ENCODE measurements at regions not wholly inside any gene's neighbourhood (a gene's known extent, or its start where the extent isn't known, plus 50 kb on each side); places are given as distances from the start of the nearest gene placed in this dataset.

- peak; percentile 53 to 59 (median 57) for DNase-seq
Observed at GRCh38 chr6:14804001-14804784, 441.7 kb upstream of the JARID2 start.

DNA sequence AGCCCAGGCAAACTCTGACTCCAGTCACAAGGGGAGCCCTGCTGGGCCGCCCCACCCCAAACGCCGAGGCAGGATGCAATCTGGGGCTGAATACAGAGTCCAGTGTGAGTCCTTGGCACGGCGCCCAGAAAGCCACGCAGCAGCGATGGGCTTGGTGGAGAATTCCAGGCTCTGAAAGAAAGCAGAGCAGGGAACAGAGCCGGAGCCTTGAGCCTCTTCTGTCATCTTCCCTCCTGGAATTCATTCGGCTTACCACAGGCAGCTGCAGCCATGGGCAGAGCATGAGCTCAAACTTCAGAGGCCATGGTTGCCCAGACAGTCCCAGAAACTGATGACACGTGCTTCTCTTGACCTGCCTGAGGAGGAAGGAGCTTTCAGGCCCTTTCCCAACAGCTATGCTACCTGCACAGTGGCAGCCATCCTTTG lies 441.1 kb upstream of the JARID2 start:
- no peak for DNase-seq

GRCh38 chr6:14806101-14806500 lies 439.8 kb upstream of the JARID2 start:
- no peak for DNase-seq

DNA sequence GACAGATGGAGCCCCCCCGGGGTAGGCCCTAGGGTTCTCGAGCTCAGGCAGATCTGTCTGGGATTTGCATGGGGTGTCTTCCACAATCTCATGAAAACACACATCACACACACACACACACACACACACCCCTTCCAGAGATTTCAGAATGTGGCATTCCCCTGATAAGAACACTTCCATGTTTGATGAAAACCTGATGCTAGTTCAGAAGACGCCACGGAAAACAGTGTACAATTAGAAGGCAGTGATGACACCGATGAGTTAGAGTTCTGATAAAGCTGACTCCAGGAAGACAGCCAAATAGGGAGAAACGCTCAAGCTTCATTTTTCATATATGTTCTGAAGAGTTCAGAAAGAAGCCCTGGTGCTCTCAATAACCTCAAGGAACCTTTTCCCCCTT lies 438.7 kb upstream of the JARID2 start:
- DNase-seq = no peak

DNA sequence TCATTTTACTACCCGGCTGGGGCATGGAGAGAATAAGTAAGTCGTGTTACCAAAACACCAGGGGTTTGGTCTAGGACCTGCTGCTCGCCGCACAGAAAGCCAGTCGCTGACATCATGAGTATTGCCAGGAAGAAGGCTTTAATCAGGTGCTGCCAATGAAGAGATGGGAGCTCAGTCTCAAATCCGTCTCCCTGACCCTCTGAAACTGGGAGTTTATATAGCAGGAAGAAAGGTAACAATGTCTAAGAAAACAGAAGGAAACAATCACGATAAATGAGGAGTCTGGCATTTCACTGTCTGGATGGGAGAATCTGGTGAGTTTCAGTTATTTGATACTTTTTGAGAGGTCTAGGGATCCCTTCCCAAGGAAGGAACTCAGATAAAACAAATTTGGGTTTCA lies 437.9 kb upstream of the JARID2 start:
- DNase-seq = no peak

GRCh38 chr6:14810021-14810420 lies 435.8 kb upstream of the JARID2 start:
- DNase-seq = no peak

DNA sequence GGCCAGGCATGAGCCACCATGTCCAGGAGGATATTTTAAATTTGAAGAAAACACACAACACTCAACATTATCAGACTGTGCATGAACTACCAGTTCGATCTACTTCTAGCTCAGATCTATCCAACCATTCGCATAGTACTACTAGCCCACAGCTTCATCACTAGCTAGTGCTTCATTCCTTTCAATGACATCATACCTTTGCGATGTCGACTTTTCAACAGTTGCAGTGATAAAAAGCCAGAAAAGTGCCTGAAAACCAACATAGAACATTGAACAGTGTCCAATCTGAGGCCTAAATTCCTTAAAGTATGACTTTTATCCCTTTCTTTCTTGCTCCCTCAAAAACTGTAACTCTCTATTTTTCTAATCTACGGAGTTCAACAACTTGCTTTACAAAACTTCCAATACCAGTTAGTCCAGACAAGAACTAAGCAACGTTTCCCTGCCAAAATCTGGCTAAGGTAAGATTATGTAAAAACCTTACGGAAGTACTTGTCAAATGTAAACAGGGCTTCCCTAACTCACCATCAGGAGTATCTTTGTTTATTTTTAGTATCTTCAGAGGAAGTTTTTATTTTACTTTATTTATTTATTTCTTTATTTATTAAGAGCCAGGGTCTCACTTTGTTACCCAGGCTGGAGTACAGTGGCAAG lies 434.0 kb upstream of the JARID2 start:
- DNase-seq = no peak

- no peak for DNase-seq
Observed at GRCh38 chr6:14814016-14814415, 431.9 kb upstream of the JARID2 start.

GRCh38 chr6:14816116-14816859 lies 429.6 kb upstream of the JARID2 start:
- peak; percentile 58 to 60 (median 59) for DNase-seq

DNA sequence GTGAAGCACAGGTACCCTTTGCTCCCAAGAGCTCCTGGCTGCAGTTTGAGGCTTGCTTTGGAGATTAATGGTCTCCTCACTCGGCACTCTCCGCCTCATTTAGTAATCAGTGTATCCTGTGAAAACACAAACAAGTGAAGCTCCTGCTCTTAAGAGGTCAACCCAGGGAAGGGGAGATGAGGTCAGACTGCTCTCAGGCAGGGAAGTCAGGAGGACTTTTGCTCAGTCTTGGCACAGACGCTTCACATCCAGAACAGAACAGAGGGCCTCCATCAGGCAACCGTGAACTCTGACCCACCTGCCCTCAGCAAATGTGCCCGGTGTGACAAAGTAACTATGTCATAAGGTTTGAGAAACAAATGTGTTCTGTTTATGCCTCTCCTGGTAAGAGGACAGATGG lies 428.8 kb upstream of the JARID2 start:
- DNase-seq = no peak

DNA sequence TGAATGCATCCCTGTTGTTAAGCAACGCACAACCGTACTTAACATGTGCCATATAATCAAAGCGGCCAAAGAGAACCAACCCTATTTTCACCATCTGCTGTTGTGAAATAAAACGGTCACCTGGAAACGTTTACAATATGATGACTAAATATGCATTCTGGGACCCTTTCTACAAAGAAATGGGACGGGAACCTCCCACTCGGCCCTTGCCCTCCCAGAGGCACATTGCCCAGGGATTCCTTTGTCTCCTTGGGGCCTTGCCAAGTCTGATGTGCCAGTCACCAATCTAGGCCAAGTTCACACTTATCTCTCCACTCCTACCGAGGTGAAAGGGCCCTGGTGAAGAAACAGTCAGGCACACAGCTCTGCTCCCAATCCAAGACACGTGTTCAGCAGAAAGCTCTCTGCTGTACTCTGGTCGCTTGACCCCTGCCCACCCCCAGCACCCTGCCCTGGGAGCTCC lies 427.4 kb upstream of the JARID2 start:
- no peak for DNase-seq

DNA sequence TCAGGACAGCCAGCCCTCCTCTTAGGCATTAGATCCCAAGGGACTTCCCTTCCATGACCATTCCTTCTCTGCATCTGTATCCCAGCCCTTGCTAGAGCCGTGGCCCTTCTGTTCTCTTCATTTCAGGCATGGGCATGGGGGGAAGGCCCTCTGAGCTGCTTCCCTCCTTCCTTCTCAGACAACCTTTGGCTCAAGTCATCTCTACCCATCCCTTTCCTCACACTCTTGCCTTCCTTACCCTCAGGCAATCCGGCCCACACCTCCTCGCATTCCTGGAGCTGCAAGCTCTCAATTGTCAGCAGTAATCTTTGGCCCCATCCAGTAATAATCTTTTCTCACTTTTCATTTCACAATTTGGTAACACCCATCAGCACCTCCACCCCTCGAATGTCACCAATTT lies 426.9 kb upstream of the JARID2 start:
- no peak for DNase-seq

DNA sequence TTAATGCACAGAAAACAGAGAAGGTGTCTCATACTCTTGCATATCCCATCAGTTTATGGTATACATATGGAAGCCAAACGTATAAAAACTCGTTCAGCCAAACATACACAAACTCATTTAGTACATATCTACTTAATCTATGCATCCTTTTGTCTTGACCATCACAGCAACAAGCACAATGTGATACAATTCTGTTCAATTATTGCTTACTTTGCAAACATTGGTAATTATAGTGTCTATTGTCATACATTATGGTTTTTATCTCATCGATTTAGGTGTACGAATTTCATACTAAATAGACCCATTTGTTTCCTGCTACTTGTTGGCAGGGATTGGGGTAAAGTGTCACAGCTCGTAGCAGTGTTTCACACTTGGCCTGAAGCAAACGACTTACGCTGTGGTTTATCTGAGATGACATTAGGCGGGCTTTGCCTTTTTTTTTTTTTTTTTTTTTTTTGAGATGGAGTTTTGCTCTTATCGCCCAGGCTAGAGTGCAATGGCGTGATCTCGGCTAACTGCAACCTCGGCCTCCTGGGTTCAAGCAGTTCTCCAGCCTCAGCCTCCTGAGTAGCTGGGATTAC lies 425.9 kb upstream of the JARID2 start:
- DNase-seq = no peak

- DNase-seq = no peak
Observed at GRCh38 chr6:14822012-14822553, 423.8 kb upstream of the JARID2 start.

- DNase-seq = no peak
Observed at GRCh38 chr6:14822679-14823078, 423.2 kb upstream of the JARID2 start.

GRCh38 chr6:14824060-14824459 lies 421.8 kb upstream of the JARID2 start:
- DNase-seq = no peak

GRCh38 chr6:14824484-14825275 lies 421.2 kb upstream of the JARID2 start:
- DNase-seq = no peak

- DNase-seq = no peak
Observed at GRCh38 chr6:14826456-14826855, 419.4 kb upstream of the JARID2 start.

DNA sequence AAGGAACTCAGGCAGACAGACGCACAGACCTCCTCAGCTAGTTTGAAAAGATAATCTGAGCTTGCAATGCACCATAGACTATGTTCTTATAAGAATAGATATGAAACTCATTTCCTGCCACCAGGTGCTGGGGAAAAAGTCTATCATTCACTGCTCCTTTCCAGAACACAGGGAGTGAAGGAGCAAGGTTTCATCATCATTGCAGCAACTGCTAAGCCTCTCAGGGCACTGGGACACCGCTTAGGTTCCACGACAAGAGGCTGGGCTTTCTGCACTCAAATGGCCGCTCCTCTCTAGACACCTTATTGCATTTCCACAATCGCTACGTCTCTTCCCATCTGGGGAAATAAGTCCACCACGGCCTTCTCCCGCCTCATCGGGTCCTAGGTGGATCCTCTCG lies 418.5 kb upstream of the JARID2 start:
- no peak for DNase-seq

- DNase-seq = no peak
Observed at GRCh38 chr6:14828201-14828611, 417.7 kb upstream of the JARID2 start.

GRCh38 chr6:14831070-14831469 lies 414.8 kb upstream of the JARID2 start:
- no peak for DNase-seq

DNA sequence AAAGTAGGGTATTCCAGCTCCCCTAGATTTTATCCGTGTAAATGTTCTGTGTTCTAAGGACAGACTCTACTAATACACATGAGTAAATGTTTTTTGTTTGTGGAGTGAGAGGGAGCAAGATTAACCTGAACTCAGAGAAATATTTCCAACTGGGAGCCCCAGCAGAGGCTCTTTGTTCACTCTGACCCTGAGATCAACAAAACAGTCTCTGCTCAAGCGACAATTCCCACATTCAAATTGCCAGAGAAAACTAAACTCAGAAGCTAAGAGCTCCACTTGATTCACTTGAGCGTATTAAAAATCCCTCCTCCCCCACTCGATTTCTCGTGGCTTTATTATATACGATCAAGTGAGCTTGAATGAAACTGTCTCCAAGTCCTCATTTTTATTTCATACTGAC lies 413.9 kb upstream of the JARID2 start:
- no peak for DNase-seq
